Spleen (tissue), 7 donors: ENCODE measurements at regions not wholly inside any gene's neighbourhood (a gene's known extent, or its start where the extent isn't known, plus 50 kb on each side); places are given as distances from the start of the nearest gene placed in this dataset.
"Not testable (repeated sequence)": the region's sequence is repeated elsewhere in the genome, so short reads cannot be mapped to it uniquely, and the experiment has no call there.

Source experiments
- CTCF ChIP-seq, 11 experiments: fragments of 200-600 bp in 7 of 11; fragments of 450-650 bp in 4 of 11; sonication (generic) in 4 of 11; IDR thresholded peaks in 8 of 11; conservative IDR thresholded peaks in 3 of 11; 1 replicate in 7 of 11; 2 replicates in 4 of 11; pipeline versions ENCODE4 v1.4.0 to v1.8.0; 2016 to 2021; ENCODE audit warnings: antibody characterized with exemption in 11 of 11, inconsistent platforms in 4 of 11, mild to moderate bottlenecking in 1 of 11
- POLR2A ChIP-seq, 3 donors: fragments of 450-650 bp; IDR thresholded peaks; one replicate each; pipeline ENCODE4 v1.5.1; 2017; ENCODE audit warnings: antibody characterized with exemption in 3 of 3, mild to moderate bottlenecking in 1 of 3
- POLR2AphosphoS5 ChIP-seq, 3 donors: sonication (generic); formaldehyde crosslinking; IDR thresholded peaks; one replicate each; pipeline ENCODE4 v1.5.1; 2017; ENCODE audit warnings: antibody characterized with exemption in 3 of 3
- donor health status: DM: no; HTN: no; CAD: no; lungs with moderate emphysema.
- donor health status: DM: no; HTN: no; CAD: no.
- donor health status: DM: no; HTN: no; CAD: no.

DNA sequence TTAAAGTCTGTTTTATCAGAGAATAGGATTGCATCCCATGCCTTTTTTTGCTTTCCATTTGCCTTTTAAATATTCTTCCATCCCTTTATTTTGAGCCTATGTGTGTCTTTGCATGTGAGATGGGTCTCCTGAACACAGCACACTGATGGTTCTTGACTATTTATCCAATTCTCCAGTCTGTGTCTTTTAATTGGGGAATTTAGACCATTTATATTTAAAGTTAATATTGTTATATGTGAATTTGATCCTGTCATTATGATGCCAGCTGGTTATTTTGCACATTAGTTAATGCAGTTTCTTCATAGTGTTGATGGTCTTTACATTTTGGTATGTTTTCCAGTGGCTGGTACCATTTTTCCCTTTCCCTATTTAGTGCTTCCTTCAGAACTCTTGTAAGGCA, 1287.0 kb downstream of the REEP3 start:
- not testable (repeated sequence) for TF ChIP-seq POLR2AphosphoS5 (IDR thresholded peaks at IDR 0.05); CTCF (IDR thresholded peaks at IDR 0.05 in 8 of 11, conservative IDR thresholded peaks at IDR 0.05 in 3 of 11); POLR2A (IDR thresholded peaks at IDR 0.05)
